Stimulated activated CD4-positive, alpha-beta T cell treated with anti-CD3 and anti-CD28 coated beads, TNF-alpha, amount 100 ng/mL, for 24 hours (primary cell): ENCODE measurements at regions not wholly inside any gene's neighbourhood (a gene's known extent, or its start where the extent isn't known, plus 50 kb on each side); places are given as distances from the start of the nearest gene placed in this dataset.

Experiments
- DNase-seq, 3 experiments: peaks; one replicate each; pipeline ENCODE4 v3.0.0-alpha.2; 2020; ENCODE audit warnings: low read depth in 3 of 3

- no peak for DNase-seq
These were observed 53.1 kb upstream of the UBL3 start for GRCh38 chr13:29903543-29903942.

DNA sequence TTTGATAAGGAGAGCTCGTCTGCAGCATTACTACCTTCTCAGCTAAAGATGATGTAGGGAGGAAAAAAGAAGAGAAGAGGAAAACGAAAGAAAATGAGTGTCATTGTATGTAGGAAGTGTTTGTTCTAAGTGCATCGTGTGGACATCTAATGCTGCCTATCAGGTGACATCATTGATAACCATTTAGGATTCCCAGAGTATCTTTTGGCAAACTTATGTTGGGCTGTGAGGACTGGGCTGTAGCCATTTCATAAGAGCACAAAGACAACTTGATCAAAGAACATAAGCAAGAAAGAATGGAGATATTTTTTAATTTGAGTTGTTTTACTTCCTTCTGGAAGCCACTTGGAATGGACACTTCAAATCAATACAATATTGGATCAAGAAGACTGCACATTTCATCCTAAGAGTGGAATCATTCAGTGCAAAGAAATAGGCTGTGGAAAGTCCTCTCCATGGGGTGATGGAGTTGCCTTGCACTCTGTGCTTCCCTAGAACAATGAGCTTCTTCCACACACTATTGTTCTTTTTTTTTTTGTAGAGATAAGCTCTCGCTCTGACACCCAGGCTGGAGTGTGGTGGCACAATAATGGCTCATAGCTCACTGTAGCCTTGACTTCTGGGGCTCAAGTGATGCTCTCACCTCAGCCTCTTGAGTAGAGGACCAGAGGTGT, 52.4 kb upstream of the UBL3 start:
- no peak for DNase-seq

DNA sequence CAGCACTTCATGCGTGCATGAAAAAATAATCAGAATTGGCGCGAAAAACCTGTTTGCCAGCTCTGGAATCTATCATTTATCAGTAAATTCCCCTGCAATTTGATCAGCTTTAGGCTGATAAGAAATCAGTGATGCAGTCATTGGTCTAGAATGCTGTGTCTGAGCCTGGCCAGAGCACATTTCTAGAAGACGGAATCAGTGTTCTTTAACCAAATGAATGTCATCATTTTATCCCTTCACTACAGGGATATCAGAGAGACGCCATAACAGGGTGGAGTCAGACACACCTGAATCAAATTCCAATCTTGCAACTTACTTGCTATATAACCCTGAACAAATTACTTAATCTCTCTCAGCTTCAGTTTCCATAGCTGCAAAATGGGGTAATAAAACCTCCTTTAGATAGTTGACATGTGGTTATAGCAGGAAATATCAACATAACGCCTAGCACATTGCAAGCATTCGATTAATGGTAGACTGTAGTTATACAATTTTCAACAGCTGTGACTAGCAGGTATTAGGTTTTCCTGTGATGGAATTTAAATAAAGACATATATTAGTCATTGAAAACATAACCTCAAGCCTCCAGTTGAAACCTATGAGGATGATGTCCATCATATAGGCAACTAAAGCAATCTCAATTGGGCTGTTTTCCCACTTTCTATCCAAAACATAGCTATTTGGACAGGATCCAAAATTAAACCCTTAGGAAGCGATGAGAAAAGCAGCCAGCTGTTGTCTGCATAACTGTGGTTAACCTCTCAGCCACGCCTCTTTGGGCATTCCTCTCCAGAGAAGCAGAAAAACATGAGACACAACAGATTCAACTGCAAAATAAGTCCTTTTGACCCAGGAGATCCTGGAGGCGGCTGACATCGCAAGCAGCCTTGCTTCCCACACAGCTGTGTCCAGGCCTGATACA, 51.6 kb upstream of the UBL3 start:
- DNase-seq, result no peak
